ENCODE measurements at regions not wholly inside any gene's neighbourhood (a gene's known extent, or its start where the extent isn't known, plus 50 kb on each side); places are given as distances from the start of the nearest gene placed in this dataset.
"Not testable (repeated sequence)": the region's sequence is repeated elsewhere in the genome, so short reads cannot be mapped to it uniquely, and the experiment has no call there.

DNA sequence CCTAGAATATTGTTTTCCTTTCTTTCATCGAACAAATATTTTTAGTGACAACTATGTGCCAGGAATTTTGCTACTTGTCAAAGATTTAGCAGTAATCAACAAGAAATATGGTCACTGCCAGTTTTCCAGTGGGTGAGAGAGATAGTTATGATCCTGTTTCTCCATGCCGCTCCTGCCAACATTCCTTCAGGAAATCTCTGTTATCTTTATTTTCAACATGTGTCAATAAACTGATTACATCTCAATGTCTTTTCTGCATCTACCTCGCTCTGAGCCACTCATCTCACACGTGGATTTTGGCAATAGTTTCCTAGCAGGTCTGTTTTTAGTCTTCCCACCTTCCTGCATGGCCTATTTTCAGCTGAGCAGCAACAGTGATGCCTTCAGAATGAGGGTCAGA, 650.0 kb upstream of the STXBP6 start:
- Mint-ChIP-seq H3K27ac (no peak overlapping the region), H3K4me3 (no peak overlapping the region), H3K27me3 (peaks cover 0 to 3% (median 0%) of the 10 kb centered on the region in 5 donors), H3K36me3 (no peaks in the 10 kb centered on the region), H3K4me1 (no peaks in the 10 kb centered on the region), H3K9me3 (peaks cover 0 to 11% (median 8%) of the 10 kb centered on the region in 11 donors)
- Histone ChIP-seq H3K4me1 (ENCODE audit: control insufficient read depth in 2 of 2, insufficient read depth in 2 of 2, low read length in 2 of 2) (no peaks in the 10 kb centered on the region), H3K9me3 (ENCODE audit: control insufficient read depth in 2 of 3, low read length in 3 of 3) (no peaks in the 10 kb centered on the region), H3K27me3 (ENCODE audit: control insufficient read depth in 2 of 2, insufficient read depth in 2 of 2, low read length in 2 of 2) (no peaks in the 10 kb centered on the region), H3K4me3 (ENCODE audit: low read length) (no peak overlapping the region), H3K36me3 (ENCODE audit: control insufficient read depth in 2 of 3, insufficient read depth in 3 of 3, low read length in 3 of 3) (no peaks in the 10 kb centered on the region), H3K27ac (ENCODE audit: low read depth, low read length) (no peak overlapping the region)
- ATAC-seq = no peak
- intact Hi-C loops (cut with micrococcal nuclease) = no loop called here
- ChIA-PET CTCF (no interaction called here), POLR2A (no interaction called here)
- DNase-seq = no peak

DNA sequence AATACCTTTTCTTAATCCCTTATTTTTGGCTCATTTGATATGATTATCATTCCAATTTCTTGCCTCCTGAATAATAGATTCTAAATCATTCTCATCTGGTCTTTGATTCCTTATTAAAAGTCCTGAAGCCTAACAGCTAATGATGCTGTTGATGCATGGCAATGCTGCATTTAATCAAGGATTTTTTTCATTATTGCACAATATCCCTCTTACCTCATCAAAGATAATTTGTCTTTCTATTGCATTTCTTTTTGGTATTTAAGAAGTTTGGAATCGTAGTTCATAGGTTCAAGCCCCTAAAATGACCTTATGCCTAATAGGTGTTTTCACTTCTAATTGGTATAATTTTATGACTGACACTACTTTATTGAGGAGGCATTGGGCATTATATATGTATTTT, 648.2 kb upstream of the STXBP6 start:
- no peak overlapping the region for H3K27ac Mint-ChIP-seq
- no peaks in the 10 kb centered on the region for H3K9me3 ChIP-seq (ENCODE audit: control insufficient read depth in 2 of 3, low read length in 3 of 3)
- intact Hi-C loops (cut with micrococcal nuclease) = no loop called here
- H3K27me3 ChIP-seq (ENCODE audit: control insufficient read depth in 2 of 2, insufficient read depth in 2 of 2, low read length in 2 of 2) = no peaks in the 10 kb centered on the region
- no peak overlapping the region for H3K27ac ChIP-seq (ENCODE audit: low read depth, low read length)
- no peaks in the 10 kb centered on the region for H3K36me3 ChIP-seq (ENCODE audit: control insufficient read depth in 2 of 3, insufficient read depth in 3 of 3, low read length in 3 of 3)
- H3K4me1 Mint-ChIP-seq = no peaks in the 10 kb centered on the region
- no peak overlapping the region for H3K4me3 ChIP-seq (ENCODE audit: low read length)
- no peak for DNase-seq
- no peaks in the 10 kb centered on the region for H3K36me3 Mint-ChIP-seq
- no peaks in the 10 kb centered on the region for H3K27me3 Mint-ChIP-seq
- POLR2A ChIA-PET = no interaction called here
- H3K9me3 Mint-ChIP-seq = peaks cover 0 to 14% (median 6%) of the 10 kb centered on the region in 11 donors
- no peaks in the 10 kb centered on the region for H3K4me1 ChIP-seq (ENCODE audit: control insufficient read depth in 2 of 2, insufficient read depth in 2 of 2, low read length in 2 of 2)
- H3K4me3 Mint-ChIP-seq = no peak overlapping the region
- ATAC-seq = no peak
- CTCF ChIA-PET = no interaction called here

DNA sequence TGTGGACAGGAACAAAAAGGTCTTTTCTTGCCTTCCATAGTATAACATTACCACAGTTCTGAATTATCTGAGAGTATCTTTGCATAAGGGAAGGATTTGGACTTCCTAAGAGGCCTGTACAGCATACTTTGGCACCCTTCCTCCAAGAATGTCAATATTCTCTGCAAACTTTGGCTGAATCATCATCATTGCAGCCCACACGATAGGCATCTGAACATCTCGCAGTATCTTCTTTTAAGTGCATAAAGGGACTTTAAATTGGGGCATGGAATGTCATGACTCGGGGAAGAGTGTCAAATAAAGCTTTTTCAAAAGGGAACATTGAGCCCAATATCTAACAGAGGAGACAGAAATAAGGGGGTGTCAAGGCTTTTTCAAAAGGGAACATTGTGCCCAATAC, 646.2 kb upstream of the STXBP6 start:
- H3K36me3 Mint-ChIP-seq = no peaks in the 10 kb centered on the region
- H3K9me3 Mint-ChIP-seq = peaks cover 0 to 25% (median 6%) of the 10 kb centered on the region in 11 donors
- Histone ChIP-seq H3K36me3 (ENCODE audit: control insufficient read depth in 2 of 3, insufficient read depth in 3 of 3, low read length in 3 of 3) (no peaks in the 10 kb centered on the region), H3K4me1 (ENCODE audit: control insufficient read depth in 2 of 2, insufficient read depth in 2 of 2, low read length in 2 of 2) (no peaks in the 10 kb centered on the region), H3K27ac (ENCODE audit: low read depth, low read length) (no peak overlapping the region), H3K4me3 (ENCODE audit: low read length) (no peak overlapping the region), H3K9me3 (ENCODE audit: control insufficient read depth in 2 of 3, low read length in 3 of 3) (no peaks in the 10 kb centered on the region), H3K27me3 (ENCODE audit: control insufficient read depth in 2 of 2, insufficient read depth in 2 of 2, low read length in 2 of 2) (no peaks in the 10 kb centered on the region)
- no peak overlapping the region for H3K27ac Mint-ChIP-seq
- CTCF ChIA-PET = no interaction called here
- H3K27me3 Mint-ChIP-seq = no peaks in the 10 kb centered on the region
- H3K4me3 Mint-ChIP-seq = no peak overlapping the region
- no peaks in the 10 kb centered on the region for H3K4me1 Mint-ChIP-seq
- intact Hi-C loops (cut with micrococcal nuclease) = no loop called here
- DNase-seq (no peak), ATAC-seq (no peak)
- POLR2A ChIA-PET = no interaction called here

- ATAC-seq (no peak), DNase-seq (no peak)
- Histone ChIP-seq H3K27ac (ENCODE audit: low read depth, low read length) (no peak overlapping the region), H3K4me3 (ENCODE audit: low read length) (no peak overlapping the region), H3K4me1 (ENCODE audit: control insufficient read depth in 2 of 2, insufficient read depth in 2 of 2, low read length in 2 of 2) (no peaks in the 10 kb centered on the region), H3K36me3 (ENCODE audit: control insufficient read depth in 2 of 3, insufficient read depth in 3 of 3, low read length in 3 of 3) (no peaks in the 10 kb centered on the region), H3K27me3 (ENCODE audit: control insufficient read depth in 2 of 2, insufficient read depth in 2 of 2, low read length in 2 of 2) (no peaks in the 10 kb centered on the region), H3K9me3 (ENCODE audit: control insufficient read depth in 2 of 3, low read length in 3 of 3) (no peaks in the 10 kb centered on the region)
- CTCF ChIA-PET = no interaction called here
- peaks cover 0 to 22% (median 5%) of the 10 kb centered on the region in 11 donors for H3K9me3 Mint-ChIP-seq
- no peaks in the 10 kb centered on the region for H3K36me3 Mint-ChIP-seq
- H3K27me3 Mint-ChIP-seq = no peaks in the 10 kb centered on the region
- H3K27ac Mint-ChIP-seq = no peak overlapping the region
- POLR2A ChIA-PET = no interaction called here
- intact Hi-C loops (cut with micrococcal nuclease) = no loop called here
- H3K4me3 Mint-ChIP-seq = no peak overlapping the region
- H3K4me1 Mint-ChIP-seq = no peaks in the 10 kb centered on the region
Measured at GRCh38 chr14:25685004-25685403, 635.1 kb upstream of the STXBP6 start.

DNA sequence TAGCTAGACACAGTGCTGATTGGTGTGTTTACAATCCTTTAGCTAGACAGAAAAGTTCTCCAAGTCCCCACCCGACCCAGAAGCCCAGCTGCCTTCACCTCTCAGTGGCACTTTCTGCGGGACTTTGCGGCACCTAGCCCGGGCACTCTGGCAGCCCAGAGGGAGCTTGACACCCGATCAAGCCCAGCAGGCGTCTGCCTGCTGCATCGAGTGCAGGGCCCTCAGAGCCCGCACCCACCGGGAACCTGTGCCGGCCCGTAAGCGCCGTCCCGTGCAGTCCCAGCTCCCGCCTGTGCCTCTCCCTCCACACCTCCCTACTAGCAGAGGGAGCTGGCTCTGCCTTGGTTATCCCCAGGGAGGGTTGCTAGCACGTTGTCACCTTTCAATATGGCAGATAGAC, 631.0 kb upstream of the STXBP6 start:
- Histone ChIP-seq H3K4me1 (ENCODE audit: control insufficient read depth in 2 of 2, insufficient read depth in 2 of 2, low read length in 2 of 2) (no peaks in the 10 kb centered on the region), H3K27ac (ENCODE audit: low read depth, low read length) (no peak overlapping the region), H3K36me3 (ENCODE audit: control insufficient read depth in 2 of 3, insufficient read depth in 3 of 3, low read length in 3 of 3) (no peaks in the 10 kb centered on the region), H3K27me3 (ENCODE audit: control insufficient read depth in 2 of 2, insufficient read depth in 2 of 2, low read length in 2 of 2) (no peaks in the 10 kb centered on the region), H3K9me3 (ENCODE audit: control insufficient read depth in 2 of 3, low read length in 3 of 3) (no peaks in the 10 kb centered on the region), H3K4me3 (ENCODE audit: low read length) (no peak overlapping the region)
- Mint-ChIP-seq H3K36me3 (peaks cover 0 to 4% (median 0%) of the 10 kb centered on the region in 5 donors), H3K9me3 (peaks cover 3 to 21% (median 11%) of the 10 kb centered on the region in 11 donors), H3K4me1 (no peaks in the 10 kb centered on the region), H3K27me3 (no peaks in the 10 kb centered on the region), H3K4me3 (no peak overlapping the region), H3K27ac (no peak overlapping the region)
- POLR2A ChIA-PET = no interaction called here
- intact Hi-C loops (cut with micrococcal nuclease) = no loop called here
- ATAC-seq (no peak), DNase-seq (no peak)
- CTCF ChIA-PET = no interaction called here

DNA sequence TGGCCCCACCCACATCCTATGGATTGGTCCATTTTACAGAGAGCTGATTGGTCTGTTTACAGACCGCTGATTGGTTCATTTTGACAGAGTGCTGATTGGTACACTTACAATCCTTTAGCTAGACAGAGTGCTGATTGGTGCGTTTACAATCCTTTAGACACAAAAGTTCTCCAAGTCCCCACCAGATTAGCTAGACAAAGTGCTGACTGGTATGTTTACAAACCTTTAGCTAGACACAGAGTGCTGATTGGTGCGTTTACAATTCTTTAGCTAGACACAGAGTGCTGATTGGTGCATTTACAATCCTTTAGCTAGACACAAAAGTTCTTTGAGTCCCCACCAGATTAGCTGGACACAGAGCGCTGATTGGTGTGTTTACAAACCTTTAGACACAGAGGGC, 630.6 kb upstream of the STXBP6 start:
- H3K27me3 Mint-ChIP-seq; POLR2A ChIA-PET; H3K27me3 ChIP-seq (ENCODE audit: control insufficient read depth in 2 of 2, insufficient read depth in 2 of 2, low read length in 2 of 2); H3K36me3 ChIP-seq (ENCODE audit: control insufficient read depth in 2 of 3, insufficient read depth in 3 of 3, low read length in 3 of 3); DNase-seq; H3K4me1 ChIP-seq (ENCODE audit: control insufficient read depth in 2 of 2, insufficient read depth in 2 of 2, low read length in 2 of 2); H3K4me3 Mint-ChIP-seq; H3K9me3 ChIP-seq (ENCODE audit: control insufficient read depth in 2 of 3, low read length in 3 of 3); ATAC-seq; CTCF ChIA-PET; H3K4me3 ChIP-seq (ENCODE audit: low read length); H3K4me1 Mint-ChIP-seq; H3K27ac Mint-ChIP-seq; intact Hi-C loops (cut with micrococcal nuclease); H3K36me3 Mint-ChIP-seq; H3K27ac ChIP-seq (ENCODE audit: low read depth, low read length): not testable (repeated sequence)
- H3K9me3 Mint-ChIP-seq = peaks cover 3 to 19% (median 11%) of the 10 kb centered on the region in 11 donors

- Mint-ChIP-seq H3K4me1 (no peaks in the 10 kb centered on the region), H3K9me3 (peaks cover 4 to 21% (median 13%) of the 10 kb centered on the region in 11 donors), H3K27ac (no peak overlapping the region), H3K36me3 (peaks cover 0 to 4% (median 0%) of the 10 kb centered on the region in 5 donors), H3K4me3 (no peak overlapping the region), H3K27me3 (no peaks in the 10 kb centered on the region)
- ATAC-seq (no peak), DNase-seq (no peak)
- no peaks in the 10 kb centered on the region for H3K27me3 ChIP-seq (ENCODE audit: control insufficient read depth in 2 of 2, insufficient read depth in 2 of 2, low read length in 2 of 2)
- ChIA-PET POLR2A (no interaction called here), CTCF (no interaction called here)
- H3K9me3 ChIP-seq (ENCODE audit: control insufficient read depth in 2 of 3, low read length in 3 of 3) = no peaks in the 10 kb centered on the region
- intact Hi-C loops (cut with micrococcal nuclease) = no loop called here
- no peak overlapping the region for H3K4me3 ChIP-seq (ENCODE audit: low read length)
- no peaks in the 10 kb centered on the region for H3K36me3 ChIP-seq (ENCODE audit: control insufficient read depth in 2 of 3, insufficient read depth in 3 of 3, low read length in 3 of 3)
- no peaks in the 10 kb centered on the region for H3K4me1 ChIP-seq (ENCODE audit: control insufficient read depth in 2 of 2, insufficient read depth in 2 of 2, low read length in 2 of 2)
- H3K27ac ChIP-seq (ENCODE audit: low read depth, low read length) = no peak overlapping the region
Measured at GRCh38 chr14:25677111-25677510, 627.2 kb upstream of the STXBP6 start.

All from naive thymus-derived CD4-positive, alpha-beta T cell (primary cell).